ENCODE measurements at regions not wholly inside any gene's neighbourhood (a gene's known extent, or its start where the extent isn't known, plus 50 kb on each side); places are given as distances from the start of the nearest gene placed in this dataset.

DNA sequence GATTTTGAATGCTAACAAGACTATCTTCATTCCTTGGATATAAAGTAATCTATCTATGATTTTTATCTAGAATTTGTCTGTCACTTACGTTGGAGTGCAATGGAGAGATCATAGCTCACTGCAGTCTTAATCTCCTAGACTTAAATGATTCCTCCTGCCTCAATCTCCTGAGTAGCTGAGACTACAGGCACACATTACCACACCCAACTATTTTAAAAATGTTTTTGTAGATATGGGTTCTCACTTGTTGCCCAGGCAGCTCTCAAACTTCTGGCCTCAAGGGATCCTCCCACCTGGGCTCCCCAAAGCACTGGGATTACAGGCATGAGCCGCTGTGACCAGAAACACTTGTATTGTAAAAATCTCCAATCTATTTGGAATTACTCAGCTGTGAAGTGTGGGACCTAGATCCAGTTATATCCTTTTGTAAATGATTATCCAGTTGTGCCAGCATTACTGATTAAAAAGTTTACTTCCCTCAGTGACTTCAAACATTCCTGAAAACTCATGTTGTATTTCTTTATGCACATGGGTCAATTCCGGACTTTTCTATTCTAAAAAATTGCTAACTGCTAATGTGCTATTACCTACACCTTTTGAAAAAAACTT is 1793.8 kb upstream of the WWC1 start:
- DNase-seq (no peak), ATAC-seq (no peak)
- Histone ChIP-seq H3K36me3 (ENCODE audit: control insufficient read depth, insufficient read depth, low read length) (no peaks in the 10 kb centered on the region), H3K4me1 (ENCODE audit: control insufficient read depth, insufficient read depth, low read length) (no peaks in the 10 kb centered on the region), H3K27me3 (ENCODE audit: control insufficient read depth, insufficient read depth, low read length) (no peaks in the 10 kb centered on the region), H3K9me3 (ENCODE audit: control insufficient read depth, insufficient read depth, low read length) (no peaks in the 10 kb centered on the region), H3K4me3 (ENCODE audit: low read length) (no peak overlapping the region), H3K27ac (ENCODE audit: low read length) (no peak overlapping the region)
- no peak overlapping the region for H3K4me3 Mint-ChIP-seq
- H3K4me1 Mint-ChIP-seq = no peaks in the 10 kb centered on the region
- intact Hi-C loops (cut with micrococcal nuclease) = no loop called here
- no peaks in the 10 kb centered on the region for H3K27me3 Mint-ChIP-seq (ENCODE audit: low read depth in 2 of 2)
- WGBS (ENCODE audit: insufficient coverage) = 86% methylated on average over 1 of the region's 3 CpGs
- peaks cover 3 to 9% of the 10 kb centered on the region in 2 donors for H3K9me3 Mint-ChIP-seq
- TF ChIP-seq, protein P1, sequence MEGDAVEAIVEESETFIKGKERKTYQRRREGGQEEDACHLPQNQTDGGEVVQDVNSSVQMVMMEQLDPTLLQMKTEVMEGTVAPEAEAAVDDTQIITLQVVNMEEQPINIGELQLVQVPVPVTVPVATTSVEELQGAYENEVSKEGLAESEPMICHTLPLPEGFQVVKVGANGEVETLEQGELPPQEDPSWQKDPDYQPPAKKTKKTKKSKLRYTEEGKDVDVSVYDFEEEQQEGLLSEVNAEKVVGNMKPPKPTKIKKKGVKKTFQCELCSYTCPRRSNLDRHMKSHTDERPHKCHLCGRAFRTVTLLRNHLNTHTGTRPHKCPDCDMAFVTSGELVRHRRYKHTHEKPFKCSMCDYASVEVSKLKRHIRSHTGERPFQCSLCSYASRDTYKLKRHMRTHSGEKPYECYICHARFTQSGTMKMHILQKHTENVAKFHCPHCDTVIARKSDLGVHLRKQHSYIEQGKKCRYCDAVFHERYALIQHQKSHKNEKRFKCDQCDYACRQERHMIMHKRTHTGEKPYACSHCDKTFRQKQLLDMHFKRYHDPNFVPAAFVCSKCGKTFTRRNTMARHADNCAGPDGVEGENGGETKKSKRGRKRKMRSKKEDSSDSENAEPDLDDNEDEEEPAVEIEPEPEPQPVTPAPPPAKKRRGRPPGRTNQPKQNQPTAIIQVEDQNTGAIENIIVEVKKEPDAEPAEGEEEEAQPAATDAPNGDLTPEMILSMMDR (IDR thresholded peaks at IDR 0.05) = no peak
- H3K36me3 Mint-ChIP-seq = no peaks in the 10 kb centered on the region
- H3K27ac Mint-ChIP-seq = no peak overlapping the region

DNA sequence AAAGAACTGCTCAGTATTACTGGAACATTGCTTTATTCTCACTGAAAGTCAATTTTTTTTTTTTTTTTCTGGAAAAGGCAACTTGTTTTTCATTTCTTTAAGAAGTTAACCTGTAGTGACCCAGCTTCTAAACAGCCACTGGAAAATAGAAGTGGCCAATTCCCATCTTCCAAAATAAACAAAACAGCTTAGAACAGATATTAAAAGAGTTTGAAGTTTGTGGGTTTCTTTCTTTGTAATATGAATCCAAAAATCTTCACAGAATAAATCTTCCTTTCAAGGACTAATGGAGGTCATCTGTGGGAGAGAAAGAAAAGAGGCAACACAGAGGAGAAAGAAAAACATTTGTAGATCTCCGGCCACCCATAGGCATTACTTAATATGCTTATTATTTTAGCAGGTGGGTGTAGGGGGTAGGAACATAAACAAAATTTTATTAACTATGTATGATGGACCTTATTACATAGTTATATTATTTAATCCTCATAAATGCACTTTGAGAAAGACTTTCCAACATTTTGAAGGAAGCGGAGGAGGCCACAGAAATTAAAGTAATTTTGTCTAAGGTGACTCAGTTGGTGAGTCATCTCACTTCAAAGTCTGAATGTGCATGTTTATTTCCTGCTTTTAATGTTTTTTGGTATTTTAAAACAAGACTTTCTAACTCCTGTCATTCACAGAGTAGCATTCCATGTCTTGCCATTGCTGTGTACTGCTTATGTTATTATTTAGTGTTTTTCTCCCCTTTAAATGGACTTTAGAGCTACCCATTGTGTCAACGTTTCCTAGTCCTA is 1791.8 kb upstream of the WWC1 start:
- 83% methylated on average over 1 of the region's 3 CpGs for WGBS (ENCODE audit: insufficient coverage)
- intact Hi-C loops (cut with micrococcal nuclease) = no loop called here

DNA sequence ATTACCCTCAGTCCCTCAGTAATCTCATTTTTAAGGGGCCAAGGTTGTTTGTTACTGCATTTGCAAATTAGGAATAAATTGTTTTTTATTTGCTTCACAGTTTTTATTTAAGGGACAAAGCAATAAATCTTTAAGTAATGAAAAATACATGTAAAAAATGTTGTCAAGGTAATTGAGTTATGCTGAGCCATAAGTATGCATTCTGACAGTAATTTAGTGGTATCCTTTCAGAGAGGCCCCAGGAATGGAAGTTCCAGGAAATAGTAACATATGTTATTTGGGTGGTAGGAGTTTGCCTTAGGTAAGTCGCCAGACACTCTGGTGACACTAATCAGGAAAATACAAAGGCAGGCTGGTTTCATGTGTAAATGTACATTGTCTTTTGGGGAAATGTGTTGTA is 1787.9 kb upstream of the WWC1 start:
- no peak overlapping the region for H3K27ac Mint-ChIP-seq
- intact Hi-C loops (cut with micrococcal nuclease) = no loop called here
- H3K27me3 ChIP-seq (ENCODE audit: control insufficient read depth, insufficient read depth, low read length) = no peaks in the 10 kb centered on the region
- H3K36me3 ChIP-seq (ENCODE audit: control insufficient read depth, insufficient read depth, low read length) = no peaks in the 10 kb centered on the region
- no peaks in the 10 kb centered on the region for H3K9me3 ChIP-seq (ENCODE audit: control insufficient read depth, insufficient read depth, low read length)
- H3K4me3 Mint-ChIP-seq = no peak overlapping the region
- no peaks in the 10 kb centered on the region for H3K4me1 Mint-ChIP-seq
- H3K27ac ChIP-seq (ENCODE audit: low read length) = no peak overlapping the region
- DNase-seq (no peak), ATAC-seq (no peak)
- H3K4me1 ChIP-seq (ENCODE audit: control insufficient read depth, insufficient read depth, low read length) = no peaks in the 10 kb centered on the region
- H3K27me3 Mint-ChIP-seq (ENCODE audit: low read depth in 2 of 2) = no peaks in the 10 kb centered on the region
- H3K9me3 Mint-ChIP-seq = peaks cover 12 to 22% of the 10 kb centered on the region in 2 donors
- no peaks in the 10 kb centered on the region for H3K36me3 Mint-ChIP-seq
- TF ChIP-seq, protein P1 (IDR thresholded peaks at IDR 0.05) = no peak
- no peak overlapping the region for H3K4me3 ChIP-seq (ENCODE audit: low read length)
- 94% methylated on average over 1 of the region's 1 CpG for WGBS (ENCODE audit: insufficient coverage)

More for the DNA sequence above, 1791.8 kb upstream of the WWC1 start:
- H3K27ac Mint-ChIP-seq = no peak overlapping the region
- no peaks in the 10 kb centered on the region for H3K27me3 ChIP-seq (ENCODE audit: control insufficient read depth, insufficient read depth, low read length)
- H3K4me3 ChIP-seq (ENCODE audit: low read length) = no peak overlapping the region
- no peaks in the 10 kb centered on the region for H3K9me3 ChIP-seq (ENCODE audit: control insufficient read depth, insufficient read depth, low read length)
- no peak for ATAC-seq
- H3K27me3 Mint-ChIP-seq (ENCODE audit: low read depth in 2 of 2) = no peaks in the 10 kb centered on the region
- H3K4me3 Mint-ChIP-seq = no peak overlapping the region
- H3K27ac ChIP-seq (ENCODE audit: low read length) = no peak overlapping the region
- no peak for DNase-seq
- peaks cover 7 to 15% of the 10 kb centered on the region in 2 donors for H3K9me3 Mint-ChIP-seq
- no peaks in the 10 kb centered on the region for H3K4me1 ChIP-seq (ENCODE audit: control insufficient read depth, insufficient read depth, low read length)
- H3K36me3 Mint-ChIP-seq = no peaks in the 10 kb centered on the region
- no peaks in the 10 kb centered on the region for H3K4me1 Mint-ChIP-seq
- H3K36me3 ChIP-seq (ENCODE audit: control insufficient read depth, insufficient read depth, low read length) = no peaks in the 10 kb centered on the region
- TF ChIP-seq, protein P1 (IDR thresholded peaks at IDR 0.05) = no peak

All from natural killer cell (primary cell).